NCI-H748 treated with DMSO at 0.1 percent for 48 hours (cell line): ENCODE measurements at regions not wholly inside any gene's neighbourhood (a gene's known extent, or its start where the extent isn't known, plus 50 kb on each side); places are given as distances from the start of the nearest gene placed in this dataset.
"Not testable (repeated sequence)": the region's sequence is repeated elsewhere in the genome, so short reads cannot be mapped to it uniquely, and the experiment has no call there.

Experiments
- DNase-seq: peaks from one replicate; lab custom pipeline; 2025; lab: John Stamatoyannopoulos, UW

DNA sequence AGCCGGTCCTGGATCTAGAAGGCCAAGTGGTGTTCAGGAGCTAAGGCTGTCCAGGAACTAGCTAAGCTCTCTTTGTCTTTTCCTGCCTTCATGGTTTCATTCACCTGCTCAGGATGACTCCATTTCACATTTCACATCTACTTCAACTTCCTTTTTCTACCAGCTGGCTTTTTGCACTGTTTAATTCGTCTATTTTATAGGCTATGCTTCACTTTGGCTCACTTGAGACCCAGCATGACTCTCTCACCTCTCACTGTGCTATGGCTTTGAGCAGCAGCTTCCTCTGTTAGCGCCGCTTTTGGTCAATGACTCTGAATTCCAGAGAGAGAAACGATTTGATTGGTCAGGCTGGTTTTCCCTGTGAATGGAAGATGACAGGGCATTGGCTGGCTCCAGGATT lies 213.5 kb upstream of the CLNK start:
- no peak for DNase-seq

DNA sequence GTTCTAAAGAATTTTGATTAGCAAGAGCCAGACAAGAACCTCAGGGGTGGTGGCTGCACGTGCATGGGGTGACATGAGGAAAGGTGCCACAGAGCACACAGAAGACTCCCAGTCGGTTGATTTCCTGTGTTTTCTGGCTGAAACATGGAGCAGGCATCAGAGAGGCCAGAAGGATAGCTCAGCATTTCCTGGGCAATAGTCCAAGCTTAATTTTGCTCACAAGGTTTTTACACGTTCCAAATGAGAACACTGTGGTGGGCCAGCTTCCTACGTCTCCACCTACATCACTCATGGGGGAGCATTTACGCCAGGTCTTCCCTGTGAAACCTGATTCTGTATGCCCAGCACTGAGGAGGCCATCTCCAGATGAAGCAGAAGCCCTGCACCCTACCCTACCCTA lies 212.5 kb upstream of the CLNK start:
- no peak for DNase-seq

DNA sequence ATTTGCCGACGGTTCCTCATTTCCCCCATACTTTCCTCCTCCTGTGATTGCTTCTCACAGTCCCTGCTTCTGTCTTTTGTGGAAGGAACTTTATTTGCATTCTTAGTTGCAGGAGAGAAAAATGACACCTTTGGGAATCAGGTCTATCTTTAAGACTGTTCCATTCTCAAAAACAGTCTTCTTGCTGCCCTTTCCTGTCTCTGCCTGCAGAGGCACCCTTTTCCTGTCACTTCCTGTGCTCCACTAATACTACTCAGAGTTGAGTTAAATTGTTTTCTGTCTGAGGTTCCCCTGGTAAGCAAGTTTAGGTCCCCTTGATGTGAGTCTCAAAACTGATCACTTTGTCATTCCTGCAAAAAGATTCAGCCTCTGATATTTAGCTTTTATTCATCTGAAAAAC lies 208.8 kb upstream of the CLNK start:
- no peak for DNase-seq

DNA sequence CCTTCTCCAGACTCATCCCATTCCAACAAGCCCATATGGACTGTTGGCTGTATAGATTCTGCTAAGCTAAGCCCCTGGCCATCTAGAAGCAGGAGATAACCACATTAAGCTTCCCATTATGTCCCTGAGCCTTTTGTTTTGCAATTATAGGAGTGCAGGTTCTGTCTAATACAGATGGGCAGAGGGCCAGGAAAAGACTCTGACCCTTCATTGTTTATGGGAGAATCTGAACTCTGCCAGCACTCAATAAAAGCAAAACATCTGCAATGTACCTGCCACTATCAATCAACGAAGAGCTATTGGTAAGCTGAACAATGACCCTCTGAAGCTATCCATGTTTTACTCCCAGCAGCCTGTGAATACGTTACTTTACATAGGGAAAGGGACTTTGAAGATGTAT lies 207.3 kb upstream of the CLNK start:
- DNase-seq: peak; percentile 86

DNA sequence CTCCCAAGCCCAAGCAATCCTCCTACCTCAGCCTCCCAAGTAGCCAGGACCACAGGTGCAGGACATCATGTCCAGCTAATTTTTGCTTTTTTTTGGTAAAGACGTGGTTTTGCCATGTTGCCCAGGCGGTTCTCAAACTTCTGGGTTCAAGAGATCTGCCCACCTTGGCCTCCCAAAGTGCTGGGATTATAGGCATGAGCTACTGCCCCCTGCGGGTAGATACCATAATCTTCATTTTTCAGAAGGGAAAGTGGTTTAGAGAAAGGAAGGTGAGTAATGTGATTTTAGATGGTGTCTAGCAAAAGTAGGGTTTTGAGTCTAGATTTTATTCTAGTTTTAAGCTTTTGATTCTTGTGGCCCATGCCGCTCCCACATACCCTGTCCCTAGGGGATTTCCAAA lies 205.3 kb upstream of the CLNK start:
- DNase-seq: no peak

DNA sequence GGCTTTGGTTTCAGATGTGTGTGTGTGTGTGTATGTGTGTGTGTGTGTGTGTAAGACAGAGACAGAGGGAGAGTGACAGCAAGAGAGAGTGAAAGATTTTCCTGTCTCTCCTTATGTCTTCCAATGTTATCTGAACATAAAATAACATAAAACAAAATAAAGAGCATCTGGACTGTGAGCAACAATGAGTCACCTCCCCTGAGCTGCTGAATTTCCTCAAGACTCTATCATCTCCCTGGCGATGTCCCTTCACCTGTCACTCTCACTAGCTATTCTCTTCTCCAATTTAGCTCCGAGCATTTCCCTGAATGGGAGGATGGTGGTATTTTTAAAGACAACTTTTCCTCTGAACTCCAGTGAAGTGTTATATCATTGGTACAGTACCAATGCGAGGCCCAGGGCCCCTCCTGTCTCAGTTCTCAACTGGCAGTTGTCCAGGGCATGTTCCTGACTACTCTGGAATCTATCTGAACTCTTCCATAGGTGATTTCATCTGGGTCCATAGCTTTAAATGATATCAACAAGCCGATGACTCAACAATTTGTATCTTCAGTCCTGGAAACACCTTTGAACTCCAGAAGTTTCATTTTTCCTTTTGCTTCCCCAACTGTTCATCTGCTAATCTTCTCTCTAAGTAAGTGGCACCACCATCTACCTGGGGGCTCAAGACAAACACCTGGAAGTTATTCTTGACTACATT lies 195.0 kb upstream of the CLNK start:
- DNase-seq: no peak

DNA sequence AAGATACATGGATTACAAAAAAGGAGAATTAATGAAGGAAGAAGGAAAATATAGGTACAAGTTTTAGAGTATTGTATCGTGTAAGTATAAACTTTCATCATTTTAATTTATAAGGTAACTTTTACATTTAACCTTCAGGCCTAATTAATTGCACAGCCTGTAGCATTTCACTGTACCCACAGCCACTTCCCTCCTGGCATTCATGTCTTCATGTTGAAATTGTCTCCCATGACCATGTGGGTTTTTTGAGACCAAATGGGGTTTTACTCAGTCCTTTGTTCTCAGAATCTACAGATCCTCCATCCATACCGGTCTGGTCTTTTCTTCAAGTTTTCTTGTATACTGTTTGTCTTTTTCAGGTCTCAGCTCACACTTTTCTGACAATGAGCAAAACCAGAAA lies 194.3 kb upstream of the CLNK start:
- no peak for DNase-seq

DNA sequence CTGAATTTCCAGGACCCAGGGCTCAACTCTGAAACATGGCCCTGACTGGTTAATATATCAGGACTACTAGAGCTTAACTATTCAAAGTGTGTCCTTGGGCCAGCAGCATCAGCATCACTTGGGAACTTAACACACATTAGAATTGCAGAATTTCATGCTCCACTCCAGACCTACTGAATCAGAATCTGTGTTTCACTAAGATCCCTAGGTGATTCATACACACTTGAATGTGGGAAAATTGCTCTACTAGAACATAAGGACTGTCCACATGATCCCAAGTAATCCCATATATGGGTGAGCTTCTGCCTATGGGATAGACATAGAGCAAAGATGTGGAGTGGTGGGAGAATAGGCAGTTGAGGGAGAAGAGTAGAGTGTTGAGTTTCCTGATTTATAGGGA lies 192.5 kb upstream of the CLNK start:
- DNase-seq: no peak

DNA sequence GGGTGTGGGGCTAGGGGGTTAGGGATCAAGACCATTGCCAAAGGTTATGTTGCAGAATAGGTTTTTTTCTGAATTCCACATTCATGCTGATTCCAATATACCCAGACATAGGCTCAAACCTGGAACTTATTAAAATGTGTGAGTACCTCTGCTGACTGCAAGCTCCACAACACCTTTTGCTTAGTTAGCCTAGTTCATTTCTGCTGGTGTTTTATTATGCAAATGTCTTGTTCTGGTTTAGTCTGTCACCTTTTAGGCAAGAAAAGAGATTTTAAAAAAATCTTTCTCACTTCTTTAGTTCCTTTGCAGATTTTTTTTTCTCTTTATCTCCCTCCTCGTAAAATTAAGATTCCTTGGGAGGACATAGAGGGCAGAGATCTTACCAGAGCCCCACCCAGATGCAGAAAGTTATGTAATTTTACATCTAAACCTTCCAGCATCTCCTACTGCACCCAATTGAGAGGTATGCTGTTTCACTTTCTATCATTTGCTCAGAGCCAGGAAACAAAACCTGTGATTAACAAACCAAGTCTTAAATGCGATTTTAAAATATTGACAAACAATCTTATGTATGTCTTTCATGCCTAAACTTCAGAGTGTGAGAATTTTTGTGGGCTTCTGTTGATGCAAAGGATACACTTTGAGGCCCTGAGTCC lies 190.7 kb upstream of the CLNK start:
- DNase-seq: no peak

DNA sequence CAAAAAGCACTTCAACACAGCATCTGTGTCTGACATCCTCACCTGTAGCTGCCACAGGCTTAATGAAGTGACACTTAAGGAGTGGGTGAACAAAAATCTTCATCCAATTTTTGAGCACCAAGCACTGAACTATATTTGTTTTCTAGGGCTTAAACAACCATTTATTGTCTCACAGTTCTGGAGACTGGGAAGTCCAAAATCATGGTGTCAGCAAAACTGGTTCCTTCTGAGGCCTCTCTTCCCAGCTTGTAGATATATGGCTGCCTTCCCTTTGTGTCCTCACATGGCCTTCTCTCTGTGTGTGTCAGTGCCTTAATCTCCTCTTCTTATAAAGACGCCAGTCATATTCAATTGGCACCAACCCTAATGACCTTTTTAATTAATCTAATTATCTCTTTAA lies 189.2 kb upstream of the CLNK start:
- no peak for DNase-seq

DNA sequence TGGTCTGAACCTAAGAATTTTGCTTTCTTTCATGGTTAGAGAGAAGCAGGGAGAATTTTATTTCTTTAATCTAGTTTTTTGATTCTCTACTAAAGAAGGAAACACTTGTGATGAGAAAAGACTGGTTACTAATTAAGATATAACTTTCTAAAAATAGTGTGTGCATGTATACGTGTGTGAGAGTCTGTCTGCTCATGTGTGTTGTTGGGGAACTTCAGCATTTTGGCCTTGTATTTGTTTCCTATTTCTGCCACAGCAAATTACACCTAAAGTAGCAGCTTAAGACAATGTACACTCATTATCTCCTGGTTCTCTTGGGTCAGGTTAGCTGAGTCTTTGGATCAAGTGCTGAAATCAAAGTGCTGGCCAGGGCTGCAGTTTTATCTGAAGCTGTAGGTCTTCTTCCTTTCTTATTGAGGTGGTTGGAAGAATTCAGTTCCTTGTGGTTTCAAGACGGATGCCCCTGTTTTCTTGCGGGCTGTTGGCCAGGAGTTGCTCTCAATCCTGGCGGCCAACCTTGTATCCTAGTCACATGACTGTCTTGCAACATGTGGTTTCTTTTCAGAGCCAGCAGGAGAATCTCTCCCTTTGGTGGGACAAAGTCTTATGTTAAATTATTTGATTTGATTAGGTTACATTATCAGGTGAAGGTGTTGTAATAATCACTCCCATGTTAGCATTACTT lies 188.4 kb upstream of the CLNK start:
- no peak for DNase-seq

DNA sequence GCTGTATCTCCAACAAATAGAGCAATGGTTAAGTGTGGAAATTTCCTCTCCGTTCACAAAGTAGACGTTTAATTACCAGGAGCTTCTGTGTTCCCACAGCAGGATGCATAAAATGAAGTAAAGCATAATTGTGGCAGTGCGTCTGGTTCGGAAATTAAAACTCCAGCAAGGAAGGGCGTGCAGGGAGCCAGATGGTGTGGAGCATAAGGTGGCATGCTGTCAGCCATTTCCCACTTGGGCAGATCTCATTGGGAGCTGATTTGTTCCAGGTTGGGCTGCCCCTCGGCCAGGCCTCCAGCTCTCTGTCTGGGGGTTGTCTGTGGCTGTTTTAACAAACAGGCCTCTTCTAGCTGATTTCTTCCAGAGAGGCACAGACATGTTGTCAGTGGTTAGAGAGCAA lies 182.1 kb upstream of the CLNK start:
- no peak for DNase-seq

DNA sequence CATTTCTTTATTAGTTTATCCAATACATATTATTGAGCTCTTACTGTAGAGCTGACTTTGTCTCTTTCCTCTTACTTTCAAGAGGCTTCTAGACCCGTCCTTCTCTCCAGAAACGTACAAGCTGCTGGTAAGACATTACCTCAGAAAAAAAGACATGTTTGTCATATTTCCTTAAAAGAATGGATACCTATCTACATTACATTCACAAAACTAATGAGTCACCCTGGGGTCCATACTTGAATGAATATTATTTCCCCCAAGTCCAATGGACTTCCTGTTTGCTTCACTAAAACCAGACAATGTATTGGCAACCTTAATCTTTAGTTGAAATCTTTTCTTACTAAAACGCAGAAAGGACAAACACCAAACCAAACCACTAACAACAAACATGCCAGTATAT lies 176.5 kb upstream of the CLNK start:
- DNase-seq: no peak

DNA sequence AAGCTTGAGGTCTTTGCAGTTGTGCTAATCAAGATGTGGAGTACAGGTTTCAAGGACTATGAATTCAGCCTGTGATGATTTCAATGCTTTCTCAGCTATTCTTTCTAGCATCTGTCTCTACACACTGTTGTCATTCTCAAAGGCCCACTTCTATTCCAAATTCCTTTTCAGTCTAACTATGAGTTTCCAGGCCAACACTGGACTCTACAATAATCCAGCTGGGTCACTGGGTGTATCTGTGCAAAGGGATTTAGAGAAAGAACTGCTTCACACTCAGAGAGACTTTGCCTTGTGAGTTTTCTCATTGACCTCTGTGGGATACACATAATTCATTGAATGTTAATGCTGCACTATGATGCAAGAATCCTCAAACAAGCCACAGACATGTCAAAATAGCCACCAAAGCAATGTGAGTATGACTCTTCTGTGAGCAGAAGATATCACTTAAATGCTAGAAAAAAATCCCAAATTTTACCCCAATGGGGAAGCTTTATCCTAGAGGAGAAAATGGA lies 171.8 kb upstream of the CLNK start:
- DNase-seq: no peak

DNA sequence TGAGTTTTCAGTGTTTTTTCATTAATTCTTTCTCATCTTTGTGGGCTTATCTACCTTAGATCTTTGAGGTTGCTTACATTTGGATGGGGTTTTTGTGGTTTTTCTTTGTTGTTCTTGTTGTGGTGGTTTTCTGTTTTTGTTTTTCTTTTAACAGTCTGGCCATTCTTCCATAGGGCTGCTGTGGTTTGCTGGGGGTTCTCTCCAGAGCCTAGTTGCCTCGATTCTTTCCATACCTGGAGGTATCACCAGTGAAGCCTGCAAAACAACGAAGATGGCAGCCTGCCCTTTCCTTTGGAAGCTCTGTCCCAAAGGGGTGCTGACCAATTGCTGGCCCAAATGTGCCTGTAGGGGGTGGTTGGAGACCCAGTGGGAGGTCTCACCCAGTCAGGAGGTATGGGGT lies 168.6 kb upstream of the CLNK start:
- no peak for DNase-seq

DNA sequence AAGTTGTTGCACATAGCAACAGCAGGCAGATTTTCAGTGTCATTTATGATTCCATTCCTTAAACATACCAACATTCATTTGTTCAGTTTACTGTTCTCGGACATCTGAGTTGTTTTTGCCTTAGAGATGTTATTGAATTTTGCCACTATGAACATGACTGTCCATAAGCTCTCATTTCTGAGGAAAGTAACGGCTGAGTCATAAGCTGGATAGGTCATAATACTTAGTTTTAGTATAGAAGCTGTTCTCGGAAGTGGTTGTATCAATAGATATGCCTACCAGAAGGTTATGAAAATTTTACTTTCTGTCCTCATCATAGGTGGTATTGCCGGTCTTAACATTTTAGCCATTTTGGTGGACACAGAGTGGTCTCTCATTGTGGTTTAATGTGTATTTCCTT lies 157.1 kb upstream of the CLNK start:
- no peak for DNase-seq

DNA sequence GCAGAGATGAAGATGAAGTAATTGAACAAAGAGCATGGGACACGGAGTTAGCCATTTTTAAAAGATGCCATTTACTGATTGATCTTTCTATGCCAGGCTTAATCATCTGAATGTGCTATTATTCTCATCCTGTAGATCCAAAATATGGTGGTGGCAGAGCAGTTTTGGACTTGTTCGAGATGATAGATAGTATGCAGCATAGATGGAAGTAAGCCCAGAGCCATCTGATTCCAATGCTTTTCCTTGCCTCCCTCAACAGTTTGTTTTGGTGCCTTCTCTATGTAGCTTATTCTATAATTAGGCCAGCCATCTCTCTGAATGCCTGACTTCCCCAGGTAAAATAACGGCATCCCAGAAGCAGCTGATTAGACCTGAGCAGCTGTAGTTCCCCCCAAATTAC lies 152.6 kb upstream of the CLNK start:
- DNase-seq: no peak

DNA sequence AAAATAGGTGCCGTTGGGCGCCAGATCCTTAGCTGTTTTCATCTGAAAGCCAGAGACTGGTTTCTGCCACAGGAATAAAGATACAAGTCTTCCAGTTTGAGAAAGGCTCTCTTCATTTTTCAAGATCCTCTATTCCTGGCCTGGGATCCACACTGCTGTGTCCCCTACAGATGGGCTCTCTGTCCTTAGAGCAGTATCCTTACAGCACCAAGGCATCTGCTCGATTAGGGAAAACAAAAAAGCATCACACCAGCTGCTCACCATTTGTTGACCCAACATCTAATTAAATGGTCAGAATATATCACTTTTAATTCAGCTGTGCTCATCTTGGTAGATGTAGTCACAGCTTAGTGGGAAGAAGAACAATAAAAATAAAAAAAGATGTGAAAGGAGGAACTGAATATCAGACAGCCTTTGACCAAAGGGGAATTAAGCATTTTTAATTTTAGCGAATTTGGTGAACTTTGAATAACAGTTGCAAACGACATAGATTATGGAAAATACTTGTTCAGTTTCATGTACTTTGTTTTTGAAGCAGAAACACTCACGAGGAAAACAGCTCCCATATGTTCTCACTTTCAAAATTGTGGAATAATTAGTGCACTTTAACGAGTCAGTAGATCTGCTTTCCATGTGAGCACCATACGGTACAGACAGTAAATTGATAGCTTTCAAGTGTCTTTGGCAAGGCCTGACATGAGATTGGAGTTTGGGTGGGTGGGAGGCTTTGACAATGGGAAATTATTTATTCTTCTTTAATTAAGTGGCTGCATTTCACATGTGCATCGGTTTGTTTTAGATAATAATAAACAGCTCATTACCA lies 148.4 kb upstream of the CLNK start:
- DNase-seq: peak; percentile 52

DNA sequence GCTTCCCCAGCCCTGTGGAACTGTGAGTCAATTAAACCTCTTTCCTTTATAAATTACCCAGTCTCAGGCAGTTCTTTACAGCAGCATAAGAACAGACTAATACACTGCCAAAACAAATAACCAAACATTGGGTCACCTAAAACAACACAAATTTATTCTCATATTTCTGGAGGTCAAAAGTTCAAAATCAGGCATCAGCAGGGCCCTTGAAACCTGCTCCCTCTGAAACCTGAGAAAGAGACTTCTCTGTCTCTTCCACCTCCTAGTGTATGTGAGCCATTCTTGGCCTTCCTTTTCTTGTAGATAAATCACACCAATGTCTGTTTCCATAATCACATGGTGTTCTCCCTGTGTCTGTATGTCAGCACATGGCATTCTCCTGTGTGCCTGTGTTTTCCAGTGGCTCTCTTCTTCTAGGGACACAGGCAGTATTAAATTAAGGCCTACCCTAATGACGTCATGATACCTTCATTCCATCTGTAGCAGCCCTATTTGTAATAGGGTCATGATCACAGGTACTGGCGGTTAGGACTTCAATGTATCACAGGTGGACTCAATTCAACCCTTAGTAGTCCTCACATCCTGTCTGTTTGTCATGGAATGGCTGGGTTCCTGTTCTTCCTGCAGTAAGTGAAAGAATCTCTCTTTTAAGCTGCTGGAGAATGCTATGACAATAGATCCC lies 147.3 kb upstream of the CLNK start:
- no peak for DNase-seq

DNA sequence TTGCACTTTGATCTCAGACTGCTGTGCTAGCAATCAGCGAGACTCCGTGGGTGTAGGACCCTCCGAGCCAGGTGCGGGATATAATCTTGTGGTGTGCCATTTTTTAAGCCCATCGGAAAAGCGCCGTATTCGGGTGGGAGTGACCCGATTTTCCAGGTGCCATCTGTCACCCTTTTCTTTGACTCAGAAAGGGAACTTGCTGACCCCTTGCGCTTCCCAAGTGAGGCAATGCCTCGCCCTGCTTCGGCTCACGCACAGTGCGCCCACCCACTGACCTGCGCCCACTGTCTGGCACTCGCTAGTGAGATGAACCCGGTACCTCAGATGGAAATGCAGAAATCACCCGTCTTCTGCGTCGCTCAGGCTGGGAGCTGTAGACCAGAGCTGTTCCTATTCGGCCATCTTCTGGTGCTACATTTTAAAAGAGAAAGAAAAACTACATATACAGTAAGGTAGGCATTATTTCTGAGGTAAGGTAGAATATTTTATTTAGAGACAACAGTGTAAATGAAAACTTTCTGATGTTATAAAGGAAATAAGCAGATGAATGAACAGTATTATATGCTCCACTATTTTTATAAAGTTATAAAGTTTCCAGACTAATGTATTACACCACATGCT lies 144.5 kb upstream of the CLNK start:
- not testable (repeated sequence) for DNase-seq

DNA sequence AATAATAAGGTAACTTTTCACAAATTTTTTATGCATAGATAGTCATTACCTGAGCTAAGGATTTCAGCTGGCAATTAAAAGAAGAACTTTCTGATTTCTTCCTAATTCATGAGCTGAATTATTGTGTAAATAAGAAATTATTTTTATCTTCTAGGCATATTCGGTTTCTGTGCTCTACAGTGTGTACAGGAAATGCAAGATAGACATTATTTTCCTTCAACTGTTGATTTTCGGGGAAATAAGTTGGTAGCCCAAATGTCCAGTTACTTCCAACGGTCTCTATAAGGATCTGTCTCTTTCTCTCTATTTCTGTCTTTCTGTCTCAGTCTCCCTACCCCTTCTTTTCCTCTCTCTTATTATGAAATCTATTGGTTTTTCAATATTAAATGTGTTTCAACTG lies 137.3 kb upstream of the CLNK start:
- DNase-seq: no peak
